Astrocyte of the spinal cord (primary cell): ENCODE measurements at regions not wholly inside any gene's neighbourhood (a gene's known extent, or its start where the extent isn't known, plus 50 kb on each side); places are given as distances from the start of the nearest gene placed in this dataset.

Source experiments
- DNase-seq: peaks from one replicate; pipeline ENCODE4 v3.0.0; 2011; ENCODE audit warnings: low read depth, low spot score
- H3K4me3 ChIP-seq: 2 replicates; pipeline ENCODE4 v1.5.1; 2011; ENCODE audit warnings: low read depth, mild to moderate bottlenecking, low read length, moderate library complexity
- in situ Hi-C: cut with HindIII; loops from 2 replicates; pipeline ENCODE4 v1.10.0; 2017; ENCODE audit warnings: low sequenced_read_pairs
- TF ChIP-seq, protein P1 (sequence below): IDR thresholded peaks from 2 replicates; pipeline ENCODE4 v1.5.1; 2012; ENCODE audit warnings: low read depth, mild to moderate bottlenecking, low read length, inconsistent platforms

DNA sequence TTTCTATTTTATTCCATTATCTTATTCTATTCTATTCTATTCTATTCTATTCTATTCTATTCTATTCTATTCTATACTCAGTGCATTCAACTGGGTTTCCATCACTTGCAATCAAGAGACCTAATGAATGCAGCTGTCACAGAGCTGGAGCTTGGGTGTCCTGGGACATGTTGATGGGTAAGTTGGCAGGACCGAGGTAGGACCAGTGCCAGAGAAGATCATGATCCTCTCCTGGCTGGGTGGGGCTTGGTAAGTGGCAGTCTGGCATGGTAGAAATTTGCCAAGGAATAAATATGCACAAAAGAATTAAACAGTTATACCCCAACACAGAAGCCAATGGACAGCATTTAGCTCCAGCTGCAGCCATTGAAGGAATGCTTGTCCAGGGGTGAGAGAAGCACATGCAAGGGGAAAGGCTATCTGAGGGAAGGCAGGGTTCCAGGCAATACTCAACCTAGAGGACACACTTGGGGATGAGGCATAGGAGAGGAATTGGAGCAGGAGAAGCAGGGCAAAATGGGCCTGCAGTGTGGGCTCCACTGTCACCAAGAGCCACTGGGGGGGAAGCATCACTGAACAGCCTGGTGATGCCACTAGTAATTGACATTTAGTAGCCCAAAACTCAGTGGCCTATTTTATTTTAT lies 97.0 kb upstream of the CD82 start:
- in situ Hi-C loops = no loop called here
- TF ChIP-seq, protein P1, sequence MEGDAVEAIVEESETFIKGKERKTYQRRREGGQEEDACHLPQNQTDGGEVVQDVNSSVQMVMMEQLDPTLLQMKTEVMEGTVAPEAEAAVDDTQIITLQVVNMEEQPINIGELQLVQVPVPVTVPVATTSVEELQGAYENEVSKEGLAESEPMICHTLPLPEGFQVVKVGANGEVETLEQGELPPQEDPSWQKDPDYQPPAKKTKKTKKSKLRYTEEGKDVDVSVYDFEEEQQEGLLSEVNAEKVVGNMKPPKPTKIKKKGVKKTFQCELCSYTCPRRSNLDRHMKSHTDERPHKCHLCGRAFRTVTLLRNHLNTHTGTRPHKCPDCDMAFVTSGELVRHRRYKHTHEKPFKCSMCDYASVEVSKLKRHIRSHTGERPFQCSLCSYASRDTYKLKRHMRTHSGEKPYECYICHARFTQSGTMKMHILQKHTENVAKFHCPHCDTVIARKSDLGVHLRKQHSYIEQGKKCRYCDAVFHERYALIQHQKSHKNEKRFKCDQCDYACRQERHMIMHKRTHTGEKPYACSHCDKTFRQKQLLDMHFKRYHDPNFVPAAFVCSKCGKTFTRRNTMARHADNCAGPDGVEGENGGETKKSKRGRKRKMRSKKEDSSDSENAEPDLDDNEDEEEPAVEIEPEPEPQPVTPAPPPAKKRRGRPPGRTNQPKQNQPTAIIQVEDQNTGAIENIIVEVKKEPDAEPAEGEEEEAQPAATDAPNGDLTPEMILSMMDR = no peak
- DNase-seq = no peak
- H3K4me3 ChIP-seq = no peak overlapping the region

DNA sequence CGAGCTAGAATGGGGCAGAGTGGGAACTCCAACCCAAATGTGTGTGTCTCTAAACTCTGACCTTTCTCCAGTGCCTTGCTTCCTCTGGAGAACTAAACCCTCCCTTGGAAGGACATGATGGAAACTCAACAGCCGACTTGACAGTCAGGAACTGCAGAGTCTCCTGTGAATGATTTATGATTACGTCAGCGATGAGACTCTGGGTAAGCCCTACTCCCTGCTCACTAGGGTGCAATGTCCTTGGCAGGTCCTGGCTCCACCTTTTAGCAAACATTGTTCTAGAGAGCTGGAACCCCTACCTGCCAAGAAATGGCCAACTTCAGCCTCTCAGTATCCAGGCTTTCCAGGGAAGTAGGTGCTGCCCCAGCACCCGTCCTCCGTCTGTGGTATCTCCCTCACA lies 96.1 kb upstream of the CD82 start:
- TF ChIP-seq, protein P1 = no peak
- no peak overlapping the region for H3K4me3 ChIP-seq
- DNase-seq = no peak
- in situ Hi-C loops = no loop called here

DNA sequence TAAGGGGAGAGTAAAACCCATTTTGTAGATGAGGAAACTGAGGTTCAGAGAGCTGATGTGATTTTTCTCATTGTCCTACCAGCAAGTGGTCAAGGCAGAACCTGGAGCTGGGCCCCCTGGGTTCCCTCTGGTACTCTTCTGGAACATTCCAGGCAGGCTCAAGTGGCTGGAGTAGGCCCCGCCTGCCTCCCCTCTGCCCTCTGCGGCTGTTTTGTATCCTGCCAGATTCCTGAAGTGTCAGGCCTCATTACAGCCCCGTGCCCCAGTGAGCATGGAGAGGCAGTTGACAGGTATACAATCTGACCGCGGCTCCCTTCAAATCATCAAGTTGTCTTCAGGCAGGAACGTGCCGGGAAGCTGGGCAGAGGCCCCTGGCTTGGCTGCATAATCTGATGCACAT lies 94.6 kb upstream of the CD82 start:
- H3K4me3 ChIP-seq = no peak overlapping the region
- TF ChIP-seq, protein P1 = no peak
- in situ Hi-C loops = no loop called here
- DNase-seq = no peak

DNA sequence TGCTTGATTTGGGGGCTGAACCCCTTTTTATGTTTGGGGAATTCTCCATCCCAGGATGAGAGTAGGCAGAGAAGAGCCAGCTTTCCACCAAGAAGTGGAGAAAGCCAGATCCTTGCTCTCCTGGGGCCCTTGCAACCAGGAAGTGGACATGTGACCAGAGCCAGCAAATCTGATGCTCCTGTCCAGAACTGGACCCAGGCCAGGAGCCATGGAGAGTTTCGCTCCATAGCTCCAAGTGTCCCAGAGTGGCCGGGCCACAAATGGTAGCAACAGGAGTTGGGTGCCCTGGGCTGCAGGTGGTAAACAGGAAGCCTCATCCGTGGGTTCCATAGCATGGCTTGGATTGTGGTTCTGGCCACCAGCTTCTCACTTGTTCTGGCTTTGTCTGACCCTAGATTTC lies 93.9 kb upstream of the CD82 start:
- DNase-seq = no peak
- in situ Hi-C loops = no loop called here
- no peak overlapping the region for H3K4me3 ChIP-seq
- TF ChIP-seq, protein P1 = no peak

DNA sequence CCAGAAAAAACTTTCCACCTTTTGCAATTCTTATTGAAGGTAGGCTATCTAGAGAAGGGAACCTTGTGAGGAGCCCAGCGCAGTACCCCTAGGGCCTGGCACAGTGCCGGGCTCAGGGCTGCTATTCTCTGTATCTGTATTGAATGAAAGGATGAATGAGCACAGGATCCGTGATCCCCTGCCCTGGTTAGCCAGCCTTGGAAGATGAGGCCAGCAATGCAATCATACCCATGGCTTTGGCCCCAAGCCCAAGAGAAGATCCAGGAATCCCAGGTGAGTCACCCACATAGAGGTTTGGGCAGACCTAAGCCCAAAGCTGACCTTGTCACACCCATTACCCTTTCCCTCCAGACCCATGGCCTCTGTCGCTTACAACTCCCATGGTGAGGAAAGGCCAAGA lies 92.5 kb upstream of the CD82 start:
- no peak for DNase-seq
- TF ChIP-seq, protein P1 = no peak
- H3K4me3 ChIP-seq = no peak overlapping the region
- in situ Hi-C loops = no loop called here

DNA sequence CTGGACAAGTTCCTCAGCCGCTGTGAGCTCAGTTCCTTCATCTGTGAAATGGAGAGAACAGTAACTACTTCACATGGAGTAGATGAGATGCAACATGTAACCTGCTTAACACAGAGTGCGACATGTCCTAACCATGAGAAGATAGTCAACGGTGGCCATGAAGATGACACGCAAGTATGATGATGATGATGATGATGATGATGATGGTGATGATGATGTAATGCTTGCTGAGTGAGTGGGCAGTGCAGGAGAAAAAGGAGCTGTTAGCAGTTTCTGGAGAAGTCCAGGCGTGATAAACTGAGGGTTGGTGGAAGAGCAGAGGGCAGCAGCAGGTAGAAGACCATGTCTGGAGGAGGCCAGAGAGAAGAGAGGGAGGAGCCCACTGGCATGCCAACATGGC lies 90.8 kb upstream of the CD82 start:
- in situ Hi-C loops = no loop called here
- TF ChIP-seq, protein P1 = no peak
- no peak for DNase-seq
- H3K4me3 ChIP-seq = no peak overlapping the region
